B cell (primary cell): ENCODE measurements at regions not wholly inside any gene's neighbourhood (a gene's known extent, or its start where the extent isn't known, plus 50 kb on each side); places are given as distances from the start of the nearest gene placed in this dataset.

Experiments used
- ATAC-seq: fragments of 200-7000 bp; cut with Tn5 transposase; one replicate; pipeline ENCODE4 v1.10.0; 2021; ENCODE audit warnings: low read depth, mild to moderate bottlenecking, moderate number of reproducible peaks, moderate library complexity
- CTCF ChIA-PET: fragments of 350-600 bp; sonication (Branson Sonifier 250); formaldehyde crosslinking; loops from one replicate; lab custom pipeline; 2021; ENCODE audit warnings: antibody characterized with exemption, inconsistent platforms; lab: Charles Lee
- POLR2A ChIA-PET: fragments of 350-600 bp; sonication (Branson Sonifier 250); formaldehyde crosslinking; loops from one replicate; lab custom pipeline; 2021; ENCODE audit warnings: antibody characterized with exemption; lab: Charles Lee
- DNase-seq: peaks from one replicate; pipeline ENCODE4 v3.0.0; 2013
- H2AFZ ChIP-seq: 2 replicates; pipeline ENCODE4 v1.6.1; 2012; ENCODE audit warnings: mild to moderate bottlenecking, low read depth, low read length; ENCODE audit not compliant: insufficient read depth, poor library complexity, severe bottlenecking
- H3K27ac ChIP-seq, 2 donors: 1 replicate in 1 of 2; 2 replicates in 1 of 2; pipeline ENCODE4 v1.5.1; 2012 to 2013; ENCODE audit warnings: low read length in 2 of 2, mild to moderate bottlenecking in 2 of 2, moderate library complexity in 1 of 2
- H3K27me3 ChIP-seq, 4 experiments: fragments of 200-600 bp in 1 of 4; sonication (generic) in 1 of 4; replicated peaks in 1 of 4; 1 replicate in 2 of 4; 2 replicates in 2 of 4; pipeline versions ENCODE4 v1.6.1 to v1.7.0; 2013 to 2016; ENCODE audit warnings: low read length in 3 of 4, mild to moderate bottlenecking in 2 of 4, mixed read lengths in 1 of 4, moderate library complexity in 1 of 4; ENCODE audit not compliant: insufficient read depth in 4 of 4, control insufficient read depth in 3 of 4; ENCODE audit errors: control extremely low read depth in 1 of 4
- H3K36me3 ChIP-seq, 2 experiments: replicated peaks in 1 of 2; 1 replicate in 1 of 2; 2 replicates in 1 of 2; pipeline versions ENCODE4 v1.6.1 to v1.7.1; 2013; ENCODE audit warnings: low read length in 1 of 2; ENCODE audit not compliant: insufficient read depth in 2 of 2, control insufficient read depth in 1 of 2; ENCODE audit errors: control extremely low read depth in 1 of 2, extremely low read depth in 1 of 2
- H3K4me1 ChIP-seq, 2 donors: fragments of 200-600 bp in 1 of 2; sonication (generic) in 1 of 2; 1 replicate in 1 of 2; 2 replicates in 1 of 2; pipeline versions ENCODE4 v1.5.1 to v1.6.1; 2013 to 2017; ENCODE audit warnings: low read length in 2 of 2; ENCODE audit not compliant: control insufficient read depth in 2 of 2, insufficient read depth in 2 of 2
- H3K4me2 ChIP-seq: replicated peaks from 2 replicates; pipeline ENCODE3; 2012; ENCODE audit warnings: mild to moderate bottlenecking, low read depth, low read length; ENCODE audit not compliant: poor library complexity, severe bottlenecking
- H3K4me3 ChIP-seq, 5 experiments: fragments of 200-600 bp in 1 of 5; sonication (generic) in 1 of 5; 1 replicate in 3 of 5; 2 replicates in 2 of 5; pipeline versions ENCODE4 v1.5.1 to v1.7.0; 2011 to 2016; ENCODE audit warnings: low read length in 4 of 5, mild to moderate bottlenecking in 4 of 5, low read depth in 2 of 5, control low read depth in 1 of 5, moderate library complexity in 1 of 5; ENCODE audit not compliant: insufficient read depth in 1 of 5; ENCODE audit errors: control extremely low read depth in 1 of 5, extremely low read depth in 1 of 5
- H3K79me2 ChIP-seq: fragments of 200-600 bp; sonication (generic); one replicate; pipeline ENCODE4 v1.6.0; 2016; ENCODE audit warnings: low read length; ENCODE audit not compliant: control insufficient read depth, insufficient read depth
- H3K9ac ChIP-seq: fragments of 200-600 bp; sonication (generic); 2 replicates; pipeline ENCODE4 v1.6.1; 2017; ENCODE audit warnings: mild to moderate bottlenecking, low read length, moderate library complexity
- H3K9me3 ChIP-seq, 3 donors: one replicate each; pipeline versions ENCODE4 v1.6.1 to v1.7.1; 2013; ENCODE audit warnings: low read length in 2 of 3; ENCODE audit not compliant: control insufficient read depth in 2 of 3, insufficient read depth in 1 of 3; ENCODE audit errors: control extremely low read depth in 1 of 3
- H4K20me1 ChIP-seq: 2 replicates; pipeline ENCODE4 v1.6.0; 2012; ENCODE audit warnings: mild to moderate bottlenecking, low read length; ENCODE audit not compliant: insufficient read depth, control insufficient read depth, poor library complexity, severe bottlenecking
- H3K27ac Mint-ChIP-seq: one replicate; pipeline ENCODE4 v1.8.0; 2021; ENCODE audit warnings: mixed read lengths
- H3K27me3 Mint-ChIP-seq: one replicate; pipeline ENCODE4 v1.8.0; 2021; ENCODE audit warnings: mixed read lengths
- H3K4me1 Mint-ChIP-seq: one replicate; pipeline ENCODE4 v1.8.0; 2021; ENCODE audit warnings: mixed read lengths
- H3K4me3 Mint-ChIP-seq: one replicate; pipeline ENCODE4 v1.8.0; 2021; ENCODE audit warnings: mixed read lengths
- H3K9me3 Mint-ChIP-seq: one replicate; pipeline ENCODE4 v1.8.0; 2022; ENCODE audit warnings: mixed read lengths; ENCODE audit not compliant: insufficient read depth
- CTCF ChIP-seq: fragments of 200-600 bp; IDR thresholded peaks from one replicate; pipeline ENCODE4 v1.8.0; 2022; ENCODE audit warnings: antibody characterized with exemption, mild to moderate bottlenecking
- EZH2 ChIP-seq: IDR thresholded peaks from 2 replicates; pipeline ENCODE4 v1.6.1; 2012; ENCODE audit warnings: borderline replicate concordance, low read depth, mild to moderate bottlenecking, moderate library complexity, low read length; ENCODE audit not compliant: insufficient read depth, poor library complexity, severe bottlenecking
- WGBS: methylation state at CpG from one replicate; pipeline ENCODE4 v1.1.5; 2013; ENCODE audit warnings: missing lambda C conversion rate; ENCODE audit not compliant: insufficient coverage; 5-methylcytosine and 5-hydroxymethylcytosine counted together
- intact Hi-C: fragments of 100-400 bp; cut with micrococcal nuclease; formaldehyde crosslinking; loops from one replicate; pipeline ENCODE4 v1.10.0; 2022

GRCh38 chr7:51869452-51869851 lies 552.8 kb upstream of the COBL start:
- Histone ChIP-seq H3K27me3 (no peaks in the 10 kb centered on the region), H3K27ac (no peak overlapping the region), H3K9me3 (peaks cover 0 to 11% (median 0%) of the 10 kb centered on the region in 3 donors), H3K4me2 (no peak overlapping the region), H3K36me3 (no peaks in the 10 kb centered on the region), H3K79me2 (no peaks in the 10 kb centered on the region), H3K4me1 (no peaks in the 10 kb centered on the region), H3K4me3 (no peak overlapping the region), H2AFZ (no peak overlapping the region), H3K9ac (no peak overlapping the region), H4K20me1 (no peaks in the 10 kb centered on the region)
- WGBS = 71% methylated on average over 6 of the region's 6 CpGs
- H3K4me1 Mint-ChIP-seq = no peaks in the 10 kb centered on the region
- no peak overlapping the region for H3K4me3 Mint-ChIP-seq
- H3K9me3 Mint-ChIP-seq = peaks cover 10% of the 10 kb centered on the region
- ChIA-PET CTCF (no interaction called here), POLR2A (no interaction called here)
- DNase-seq (no peak), ATAC-seq (no peak)
- intact Hi-C loops = no loop called here
- TF ChIP-seq CTCF (no peak), EZH2 (no peak)
- no peak overlapping the region for H3K27ac Mint-ChIP-seq
- no peaks in the 10 kb centered on the region for H3K27me3 Mint-ChIP-seq

GRCh38 chr7:51867117-51867516 lies 550.5 kb upstream of the COBL start:
- WGBS = 43% methylated on average over 1 of the region's 2 CpGs
- intact Hi-C loops = no loop called here
- Histone ChIP-seq H3K36me3 (no peaks in the 10 kb centered on the region), H3K4me3 (no peak overlapping the region), H3K4me1 (no peaks in the 10 kb centered on the region), H4K20me1 (no peaks in the 10 kb centered on the region), H3K4me2 (no peak overlapping the region), H2AFZ (no peak overlapping the region), H3K9me3 (peaks cover 0 to 13% (median 0%) of the 10 kb centered on the region in 3 donors), H3K27ac (no peak overlapping the region), H3K79me2 (no peaks in the 10 kb centered on the region), H3K27me3 (no peaks in the 10 kb centered on the region), H3K9ac (no peak overlapping the region)
- Mint-ChIP-seq H3K4me3 (no peak overlapping the region), H3K27me3 (no peaks in the 10 kb centered on the region), H3K27ac (no peak overlapping the region), H3K4me1 (no peaks in the 10 kb centered on the region), H3K9me3 (peaks cover 9% of the 10 kb centered on the region)
- TF ChIP-seq EZH2 = no peak
- no peak for TF ChIP-seq CTCF
- CTCF ChIA-PET = no interaction called here
- ATAC-seq (no peak), DNase-seq (no peak)
- POLR2A ChIA-PET = no interaction called here
